Stomach (tissue), 8 donors: ENCODE measurements at regions not wholly inside any gene's neighbourhood (a gene's known extent, or its start where the extent isn't known, plus 50 kb on each side); places are given as distances from the start of the nearest gene placed in this dataset.
"Not testable (repeated sequence)": the region's sequence is repeated elsewhere in the genome, so short reads cannot be mapped to it uniquely, and the experiment has no call there.

Experiments
- DNase-seq, 2 donors: peaks; one replicate each; pipeline versions ENCODE4 v3.0.0 to v3.0.0-alpha.2; 2013 to 2019
- H3K27ac ChIP-seq, 5 donors: fragments of 200-600 bp in 4 of 5; sonication (generic) in 4 of 5; one replicate each; pipeline ENCODE4 v1.5.1; 2013 to 2019; ENCODE audit warnings: mild to moderate bottlenecking in 1 of 5, moderate library complexity in 1 of 5
- H3K27me3 ChIP-seq, 3 donors: fragments of 200-600 bp; sonication (generic); one replicate each; pipeline ENCODE4 v1.5.1; 2017 to 2019; ENCODE audit warnings: mixed run types in 1 of 3
- H3K36me3 ChIP-seq, 4 donors: fragments of 200-600 bp; sonication (generic); 1 replicate in 3 of 4; 2 replicates in 1 of 4; pipeline ENCODE4 v1.5.1; 2016 to 2019
- H3K4me1 ChIP-seq, 4 donors: fragments of 200-600 bp; sonication (generic); one replicate each; pipeline ENCODE4 v1.5.1; 2016 to 2019
- H3K4me3 ChIP-seq, 4 donors: fragments of 200-600 bp; sonication (generic) in 3 of 4; one replicate each; pipeline ENCODE4 v1.5.1; 2016 to 2019; ENCODE audit warnings: mild to moderate bottlenecking in 1 of 4
- H3K9me3 ChIP-seq, 4 donors: fragments of 200-600 bp; sonication (generic); one replicate each; pipeline ENCODE4 v1.5.1; 2016 to 2019
- EP300 ChIP-seq: sonication (generic); formaldehyde crosslinking; IDR thresholded peaks from one replicate; pipeline ENCODE4 v1.6.1; 2017; ENCODE audit warnings: antibody characterized with exemption
- POLR2A ChIP-seq, 4 donors: fragments of 450-650 bp; IDR thresholded peaks; one replicate each; pipeline ENCODE4 v1.6.1; 2016; ENCODE audit warnings: antibody characterized with exemption in 4 of 4, control low read depth in 2 of 4, mild to moderate bottlenecking in 1 of 4, moderate library complexity in 1 of 4
- POLR2AphosphoS5 ChIP-seq, 3 donors: sonication (generic); formaldehyde crosslinking; IDR thresholded peaks; one replicate each; pipeline ENCODE4 v1.6.1; 2016; ENCODE audit warnings: antibody characterized with exemption in 3 of 3
- WGBS, 5 donors: extraction: QIAGEN DNeasy Blood & Tissue Kit in 3 of 5; methylation state at CpG; one replicate each; pipeline versions ENCODE4 v1.1.5 to v1.1.7; 2013 to 2018; 5-methylcytosine and 5-hydroxymethylcytosine counted together
- intact Hi-C: fragments of 100-400 bp; cut with DNase I; formaldehyde crosslinking; loops from one replicate; pipeline ENCODE4 v1.15.1; 2023; ENCODE audit warnings: low total_unique reads
- TF ChIP-seq, protein P1 (sequence below), 7 experiments: fragments of 450-650 bp in 4 of 7; fragments of 200-600 bp in 3 of 7; sonication (generic) in 3 of 7; IDR thresholded peaks; one replicate each; pipeline ENCODE4 v1.5.1; 2016 to 2019; ENCODE audit warnings: antibody characterized with exemption in 7 of 7, control low read depth in 2 of 7, mild to moderate bottlenecking in 1 of 7
- donor health status: healthy with polysubstance abuse.
- donor health status: Bipolar disorder and iron deficiency.
- donor health status: healthy.

GRCh38 chr13:100767192-100767591 is 92.6 kb upstream of the TMTC4 start:
- H3K27me3 ChIP-seq = no peaks in the 10 kb centered on the region
- no peaks in the 10 kb centered on the region for H3K36me3 ChIP-seq
- no peak for DNase-seq
- no peaks in the 10 kb centered on the region for H3K9me3 ChIP-seq
- TF ChIP-seq, protein P1, sequence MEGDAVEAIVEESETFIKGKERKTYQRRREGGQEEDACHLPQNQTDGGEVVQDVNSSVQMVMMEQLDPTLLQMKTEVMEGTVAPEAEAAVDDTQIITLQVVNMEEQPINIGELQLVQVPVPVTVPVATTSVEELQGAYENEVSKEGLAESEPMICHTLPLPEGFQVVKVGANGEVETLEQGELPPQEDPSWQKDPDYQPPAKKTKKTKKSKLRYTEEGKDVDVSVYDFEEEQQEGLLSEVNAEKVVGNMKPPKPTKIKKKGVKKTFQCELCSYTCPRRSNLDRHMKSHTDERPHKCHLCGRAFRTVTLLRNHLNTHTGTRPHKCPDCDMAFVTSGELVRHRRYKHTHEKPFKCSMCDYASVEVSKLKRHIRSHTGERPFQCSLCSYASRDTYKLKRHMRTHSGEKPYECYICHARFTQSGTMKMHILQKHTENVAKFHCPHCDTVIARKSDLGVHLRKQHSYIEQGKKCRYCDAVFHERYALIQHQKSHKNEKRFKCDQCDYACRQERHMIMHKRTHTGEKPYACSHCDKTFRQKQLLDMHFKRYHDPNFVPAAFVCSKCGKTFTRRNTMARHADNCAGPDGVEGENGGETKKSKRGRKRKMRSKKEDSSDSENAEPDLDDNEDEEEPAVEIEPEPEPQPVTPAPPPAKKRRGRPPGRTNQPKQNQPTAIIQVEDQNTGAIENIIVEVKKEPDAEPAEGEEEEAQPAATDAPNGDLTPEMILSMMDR (IDR thresholded peaks at IDR 0.05) = no peak
- no peak for TF ChIP-seq POLR2AphosphoS5 (IDR thresholded peaks at IDR 0.05)
- no peak for TF ChIP-seq EP300
- no peak for TF ChIP-seq POLR2A (IDR thresholded peaks at IDR 0.05)
- intact Hi-C loops = no loop called here
- 80 to 90% (median 83%) methylated on average over 2 of the region's 2 CpGs for WGBS, 5 donors
- no peaks in the 10 kb centered on the region for H3K4me1 ChIP-seq
- no peak overlapping the region for H3K4me3 ChIP-seq
- no peak overlapping the region for H3K27ac ChIP-seq

DNA sequence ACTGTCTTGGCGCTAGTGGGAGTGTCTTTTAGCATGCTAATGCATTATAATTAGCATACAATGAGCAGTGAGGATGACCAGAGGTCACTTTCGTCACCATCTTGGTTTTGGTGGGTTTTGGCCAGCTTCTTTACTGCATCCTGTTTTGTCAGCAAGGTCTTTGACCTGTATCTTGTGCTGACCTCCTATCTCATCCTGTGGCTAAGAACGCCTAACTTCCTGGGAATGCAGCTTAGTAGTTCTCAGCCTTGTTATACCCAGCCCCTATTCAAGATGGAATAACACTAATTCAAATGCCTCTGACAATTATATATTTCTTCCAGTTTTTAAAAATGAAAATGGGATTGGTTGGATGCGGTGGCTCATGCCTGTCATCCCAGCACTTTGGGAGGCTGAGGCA is 92.0 kb upstream of the TMTC4 start:
- WGBS, 5 donors = 72 to 91% (median 81%) methylated on average over 4 of the region's 4 CpGs
- H3K36me3 ChIP-seq, H3K4me3 ChIP-seq, H3K27ac ChIP-seq, H3K9me3 ChIP-seq, DNase-seq, intact Hi-C loops, H3K4me1 ChIP-seq, H3K27me3 ChIP-seq: not testable (repeated sequence)

DNA sequence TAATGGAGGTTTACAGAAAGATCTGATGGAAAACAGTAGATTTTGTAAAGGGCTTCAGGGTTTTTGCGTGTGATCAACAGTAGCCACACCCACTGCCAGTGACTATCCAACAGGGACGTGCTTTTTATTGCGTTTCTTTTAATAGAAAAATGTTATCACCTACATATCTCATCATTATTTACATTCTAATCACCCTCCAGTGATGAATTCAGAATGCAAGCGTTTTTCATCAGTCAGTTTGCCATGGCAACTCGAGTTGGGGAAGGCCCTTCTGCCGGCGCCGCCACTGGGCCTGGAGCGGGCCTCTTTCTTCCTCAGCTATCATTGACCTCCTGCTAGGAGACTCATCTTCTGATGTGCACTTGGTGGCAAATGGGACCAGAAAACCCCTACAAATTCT is 90.3 kb upstream of the TMTC4 start:
- intact Hi-C loops = no loop called here
- Histone ChIP-seq H3K4me3 (no peak overlapping the region), H3K36me3 (no peaks in the 10 kb centered on the region)

GRCh38 chr13:100762126-100762525 is 87.5 kb upstream of the TMTC4 start:
- H3K9me3 ChIP-seq, H3K4me3 ChIP-seq, H3K27me3 ChIP-seq, H3K4me1 ChIP-seq, H3K36me3 ChIP-seq, DNase-seq, H3K27ac ChIP-seq, intact Hi-C loops: not testable (repeated sequence)
- WGBS, 5 donors = 90 to 98% (median 95%) methylated on average over 5 to 15 of the region's 22 CpGs

More for the DNA sequence above, 90.3 kb upstream of the TMTC4 start:
- Histone ChIP-seq H3K4me1 (no peaks in the 10 kb centered on the region), H3K27ac (no peak overlapping the region), H3K9me3 (no peaks in the 10 kb centered on the region), H3K27me3 (no peaks in the 10 kb centered on the region)
- 62 to 79% (median 73%) methylated on average over 9 of the region's 9 CpGs for WGBS, 5 donors
- TF ChIP-seq, protein P1 (IDR thresholded peaks at IDR 0.05) = no peak
- TF ChIP-seq POLR2AphosphoS5 (IDR thresholded peaks at IDR 0.05) (no peak), EP300 (no peak)
- DNase-seq = no peak

DNA sequence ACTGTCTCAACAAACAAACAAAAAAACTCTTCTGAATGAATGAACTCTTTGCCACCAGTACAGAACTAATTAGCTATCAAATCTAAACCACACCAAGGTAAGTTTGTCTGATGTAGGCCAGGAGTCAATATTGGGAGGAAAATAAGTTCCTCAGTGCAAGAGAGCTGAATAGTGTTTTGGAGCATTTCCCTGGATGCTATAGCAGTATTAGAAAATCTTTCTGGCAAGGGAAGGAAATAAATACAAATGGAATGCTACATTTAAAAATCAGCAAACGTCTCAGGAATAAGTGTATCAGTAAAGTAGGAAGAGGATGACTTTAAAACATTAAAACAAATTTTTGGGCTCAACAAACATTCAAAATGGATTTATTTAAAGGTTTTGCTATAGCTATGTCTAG is 81.3 kb upstream of the TMTC4 start:
- intact Hi-C loops = no loop called here
- H3K27me3 ChIP-seq = no peaks in the 10 kb centered on the region
- H3K9me3 ChIP-seq = no peaks in the 10 kb centered on the region
- H3K36me3 ChIP-seq = no peaks in the 10 kb centered on the region
- no peak overlapping the region for H3K27ac ChIP-seq
- 40 to 80% (median 63%) methylated on average over 1 of the region's 1 CpG for WGBS, 5 donors
- H3K4me3 ChIP-seq = no peak overlapping the region
- no peak for TF ChIP-seq EP300
- TF ChIP-seq, protein P1 (IDR thresholded peaks at IDR 0.05) = no peak
- no peak for TF ChIP-seq POLR2A (IDR thresholded peaks at IDR 0.05)
- TF ChIP-seq POLR2AphosphoS5 (IDR thresholded peaks at IDR 0.05) = no peak
- no peak for DNase-seq
- no peaks in the 10 kb centered on the region for H3K4me1 ChIP-seq

GRCh38 chr13:100754459-100754858 is 79.9 kb upstream of the TMTC4 start:
- Histone ChIP-seq H3K27me3 (no peaks in the 10 kb centered on the region), H3K27ac (no peak overlapping the region), H3K4me3 (no peak overlapping the region), H3K36me3 (no peaks in the 10 kb centered on the region), H3K9me3 (no peaks in the 10 kb centered on the region), H3K4me1 (no peaks in the 10 kb centered on the region)
- intact Hi-C loops = no loop called here
- DNase-seq = no peak
- no peak for TF ChIP-seq POLR2AphosphoS5 (IDR thresholded peaks at IDR 0.05)
- TF ChIP-seq, protein P1 (IDR thresholded peaks at IDR 0.05) = no peak
- no peak for TF ChIP-seq POLR2A (IDR thresholded peaks at IDR 0.05)
- TF ChIP-seq EP300 = no peak
- WGBS, 5 donors = 80 to 85% (median 83%) methylated on average over 5 of the region's 5 CpGs
